Smooth muscle cell (in vitro differentiated cells): ENCODE measurements at regions not wholly inside any gene's neighbourhood (a gene's known extent, or its start where the extent isn't known, plus 50 kb on each side); places are given as distances from the start of the nearest gene placed in this dataset.

Source experiments
- DNase-seq: peaks from one replicate; lab custom pipeline; 2025; ENCODE audit not compliant: unreplicated experiment; lab: John Stamatoyannopoulos, UW
- H2AFZ ChIP-seq: fragments of 200-600 bp; sonication (generic); 2 replicates; pipeline ENCODE4 v1.6.0; 2016; ENCODE audit warnings: antibody characterized with exemption, low read depth, mild to moderate bottlenecking
- H3F3A ChIP-seq: fragments of 200-600 bp; sonication (generic); 2 replicates; pipeline ENCODE4 v1.6.0; 2017; ENCODE audit warnings: antibody characterized with exemption, low read depth
- H3K27ac ChIP-seq: fragments of 200-600 bp; sonication (generic); 2 replicates; pipeline ENCODE4 v1.5.1; 2016; ENCODE audit warnings: low read depth, mild to moderate bottlenecking
- H3K27me3 ChIP-seq: fragments of 200-600 bp; sonication (generic); 2 replicates; pipeline ENCODE4 v1.6.1; 2016; ENCODE audit warnings: low read depth, mild to moderate bottlenecking
- H3K36me3 ChIP-seq: fragments of 200-600 bp; sonication (generic); 2 replicates; pipeline ENCODE4 v1.5.1; 2016; ENCODE audit warnings: low read depth
- H3K4me1 ChIP-seq: fragments of 200-600 bp; sonication (generic); 2 replicates; pipeline ENCODE4 v1.5.1; 2016; ENCODE audit warnings: low read depth
- H3K4me2 ChIP-seq: fragments of 200-600 bp; sonication (generic); 2 replicates; pipeline ENCODE4 v1.6.0; 2016; ENCODE audit warnings: mild to moderate bottlenecking
- H3K4me3 ChIP-seq: fragments of 200-600 bp; sonication (generic); 2 replicates; pipeline ENCODE4 v1.5.1; 2016; ENCODE audit warnings: mild to moderate bottlenecking
- H3K79me2 ChIP-seq: fragments of 200-600 bp; sonication (generic); 2 replicates; pipeline ENCODE4 v1.6.0; 2016; ENCODE audit warnings: low read depth, mild to moderate bottlenecking
- H3K9ac ChIP-seq: fragments of 200-600 bp; sonication (generic); 2 replicates; pipeline ENCODE4 v1.6.0; 2016; ENCODE audit warnings: low read depth
- H3K9me3 ChIP-seq: fragments of 200-600 bp; sonication (generic); replicated peaks from 2 replicates; pipeline ENCODE4 v1.5.1; 2016; ENCODE audit warnings: low read depth
- H4K20me1 ChIP-seq: fragments of 200-600 bp; sonication (generic); 2 replicates; pipeline ENCODE4 v1.6.0; 2016; ENCODE audit warnings: low read depth
- CTCF ChIP-seq: fragments of 200-600 bp; sonication (generic); IDR thresholded peaks from 2 replicates; pipeline ENCODE4 v1.5.1; 2017; ENCODE audit warnings: borderline replicate concordance, mild to moderate bottlenecking, antibody characterized with exemption; ENCODE audit not compliant: insufficient read depth, poor library complexity, severe bottlenecking
- WGBS: methylation state at CpG from one replicate; pipeline ENCODE4 v1.1.7; 2016; ENCODE audit warnings: low lambda C conversion rate; 5-methylcytosine and 5-hydroxymethylcytosine counted together

- Histone ChIP-seq H3K27me3 (no peaks in the 10 kb centered on the region), H3K9ac (no peak overlapping the region), H3K4me2 (no peak overlapping the region), H3K36me3 (no peaks in the 10 kb centered on the region), H3K9me3 (no peaks in the 10 kb centered on the region), H2AFZ (no peak overlapping the region), H3F3A (no peaks in the 10 kb centered on the region), H3K27ac (no peak overlapping the region), H3K79me2 (no peaks in the 10 kb centered on the region), H3K4me3 (no peak overlapping the region), H3K4me1 (no peaks in the 10 kb centered on the region), H4K20me1 (no peaks in the 10 kb centered on the region)
- no peak for TF ChIP-seq CTCF
- DNase-seq: no peak
- 94% methylated on average over 1 of the region's 1 CpG for WGBS
Observed at GRCh38 chr7:137127058-137127457, 216.5 kb downstream of the PTN start.

GRCh38 chr7:137122145-137122544 lies 221.4 kb downstream of the PTN start:
- H3K27me3 ChIP-seq: no peaks in the 10 kb centered on the region

GRCh38 chr7:137120690-137121089 lies 222.8 kb downstream of the PTN start:
- no peak overlapping the region for H2AFZ ChIP-seq
- no peak for DNase-seq
- H3K9me3 ChIP-seq: no peaks in the 10 kb centered on the region
- H3K36me3 ChIP-seq: no peaks in the 10 kb centered on the region
- no peaks in the 10 kb centered on the region for H3K4me1 ChIP-seq
- H3K9ac ChIP-seq: no peak overlapping the region
- 84% methylated on average over 2 of the region's 2 CpGs for WGBS
- no peak overlapping the region for H3K27ac ChIP-seq
- H4K20me1 ChIP-seq: no peaks in the 10 kb centered on the region
- no peaks in the 10 kb centered on the region for H3F3A ChIP-seq
- no peaks in the 10 kb centered on the region for H3K27me3 ChIP-seq
- H3K4me2 ChIP-seq: no peak overlapping the region
- no peak for TF ChIP-seq CTCF
- H3K4me3 ChIP-seq: no peak overlapping the region
- no peaks in the 10 kb centered on the region for H3K79me2 ChIP-seq

More at GRCh38 chr7:137122145-137122544, 221.4 kb downstream of the PTN start:
- Histone ChIP-seq H3K4me2 (no peak overlapping the region), H3K9ac (no peak overlapping the region), H4K20me1 (no peaks in the 10 kb centered on the region), H2AFZ (no peak overlapping the region), H3K4me3 (no peak overlapping the region), H3K79me2 (no peaks in the 10 kb centered on the region), H3K36me3 (no peaks in the 10 kb centered on the region), H3K27ac (no peak overlapping the region), H3F3A (no peaks in the 10 kb centered on the region), H3K4me1 (no peaks in the 10 kb centered on the region), H3K9me3 (no peaks in the 10 kb centered on the region)
- WGBS: 90% methylated on average over 2 of the region's 2 CpGs
- TF ChIP-seq CTCF: no peak
- no peak for DNase-seq

GRCh38 chr7:137110535-137110934 lies 233.0 kb downstream of the PTN start:
- Histone ChIP-seq H3K4me2 (peak overlapping the region; percentile 35), H3K9ac (no peak overlapping the region), H3K27ac (peak overlapping the region; percentile 33), H3K4me1 (no peaks in the 10 kb centered on the region), H3K9me3 (no peaks in the 10 kb centered on the region), H3K4me3 (no peak overlapping the region), H2AFZ (no peak overlapping the region), H3K27me3 (no peaks in the 10 kb centered on the region), H4K20me1 (no peaks in the 10 kb centered on the region), H3F3A (peaks cover 4% of the 10 kb centered on the region), H3K36me3 (no peaks in the 10 kb centered on the region), H3K79me2 (no peaks in the 10 kb centered on the region)
- no peak for TF ChIP-seq CTCF
- no peak for DNase-seq
